ENCODE measurements at regions not wholly inside any gene's neighbourhood (a gene's known extent, or its start where the extent isn't known, plus 50 kb on each side); places are given as distances from the start of the nearest gene placed in this dataset.

GRCh38 chr10:8986975-8987374 is 932.5 kb downstream of the GATA3 start:
- no peak for TF ChIP-seq CTCF (IDR thresholded peaks at IDR 0.05; ENCODE audit: insufficient read depth, low read depth, low read length)
- no peak for TF ChIP-seq EZH2 (IDR thresholded peaks at IDR 0.05; ENCODE audit: insufficient read depth, low read length)
